Endothelial cell of umbilical vein (primary cell): ENCODE measurements at regions not wholly inside any gene's neighbourhood (a gene's known extent, or its start where the extent isn't known, plus 50 kb on each side); places are given as distances from the start of the nearest gene placed in this dataset.

Experiments used
- BruUV-seq: library from RNA; stranded (reverse); fragments of 400-500 nt; replicated peaks from 2 replicates; lab custom pipeline; 2021; lab: Mats Ljungman, UMichigan
- CTCF ChIA-PET: fragments of 300-600, 350-600 bp; sonication (Branson Sonifier 250); formaldehyde crosslinking; loops from one replicate; lab custom pipeline; 2021; ENCODE audit warnings: antibody characterized with exemption, inconsistent platforms; lab: Charles Lee
- POLR2A ChIA-PET: fragments of 300-600, 350-600 bp; sonication (Branson Sonifier 250); formaldehyde crosslinking; loops from one replicate; lab custom pipeline; 2021; ENCODE audit warnings: antibody characterized with exemption, inconsistent platforms; lab: Charles Lee
- DNase-seq: peaks from one replicate; pipeline ENCODE4 v3.0.0-alpha.2; 2011; ENCODE audit warnings: low read depth, low spot score
- FAIRE-seq: peaks from 2 replicates; lab custom pipeline; 2011; peaks lifted over from hg19 to GRCh38; lab: Jason Lieb, UNC
- H2AFZ ChIP-seq: 2 replicates; pipeline ENCODE4 v1.6.0; 2012; ENCODE audit warnings: low read depth, low read length, control low read depth, inconsistent platforms
- H3K27ac ChIP-seq: 2 replicates; pipeline ENCODE4 v1.5.1; 2011; ENCODE audit warnings: low read depth, mild to moderate bottlenecking, control low read depth, low read length, moderate library complexity; ENCODE audit not compliant: insufficient read depth
- H3K27me3 ChIP-seq, 2 experiments: 2 replicates each; pipeline versions ENCODE4 v1.6.0 to v1.6.1; 2011; ENCODE audit warnings: low read length in 2 of 2, mixed read lengths in 1 of 2; ENCODE audit not compliant: control insufficient read depth in 2 of 2, insufficient read depth in 2 of 2
- H3K36me3 ChIP-seq, 2 experiments: 2 replicates in 1 of 2; 3 replicates in 1 of 2; pipeline ENCODE4 v1.5.1; 2011; ENCODE audit warnings: low read length in 2 of 2, mild to moderate bottlenecking in 1 of 2, moderate library complexity in 1 of 2; ENCODE audit not compliant: control insufficient read depth in 2 of 2, insufficient read depth in 2 of 2; ENCODE audit errors: extremely low read depth in 1 of 2
- H3K4me1 ChIP-seq: 3 replicates; pipeline ENCODE4 v1.5.1; 2011; ENCODE audit warnings: mild to moderate bottlenecking, low read length; ENCODE audit not compliant: control insufficient read depth, insufficient read depth; ENCODE audit errors: extremely low read depth
- H3K4me2 ChIP-seq: 2 replicates; pipeline ENCODE4 v1.6.1; 2011; ENCODE audit warnings: low read length, control low read depth, mixed read lengths; ENCODE audit not compliant: insufficient read depth
- H3K4me3 ChIP-seq, 3 experiments: fragments of 200-600 bp in 1 of 3; sonication (generic), shearing (Covaris generic) in 1 of 3; replicated peaks in 1 of 3; 2 replicates each; pipeline ENCODE4 v1.5.1; 2011 to 2016; ENCODE audit warnings: control low read depth in 3 of 3, low read length in 3 of 3, mild to moderate bottlenecking in 2 of 3, inconsistent platforms in 1 of 3, low read depth in 1 of 3, moderate library complexity in 1 of 3; ENCODE audit not compliant: insufficient read depth in 1 of 3
- H3K79me2 ChIP-seq: 2 replicates; pipeline ENCODE4 v1.6.0; 2012; ENCODE audit warnings: low read length, inconsistent platforms; ENCODE audit not compliant: control insufficient read depth, insufficient read depth
- H3K9ac ChIP-seq: replicated peaks from 2 replicates; pipeline ENCODE3; 2011; ENCODE audit warnings: low read length, control low read depth; ENCODE audit not compliant: insufficient read depth; ENCODE audit errors: extremely low read depth
- H3K9me1 ChIP-seq: replicated peaks from 3 replicates; pipeline ENCODE4 v1.6.0; 2011; ENCODE audit warnings: mild to moderate bottlenecking, low read length; ENCODE audit not compliant: control insufficient read depth, insufficient read depth; ENCODE audit errors: extremely low read depth
- H3K9me3 ChIP-seq: replicated peaks from 2 replicates; pipeline ENCODE4 v1.5.1; 2012; ENCODE audit warnings: low read length, inconsistent platforms; ENCODE audit not compliant: control insufficient read depth, insufficient read depth
- H4K20me1 ChIP-seq: replicated peaks from 2 replicates; pipeline ENCODE3; 2011; ENCODE audit warnings: mild to moderate bottlenecking, low read length; ENCODE audit not compliant: control insufficient read depth, insufficient read depth; ENCODE audit errors: extremely low read depth
- EZH2 ChIP-seq: IDR thresholded peaks from 2 replicates; pipeline ENCODE4 v1.6.1; 2012; ENCODE audit warnings: borderline replicate concordance, low read depth, mild to moderate bottlenecking, moderate library complexity, low read length, inconsistent platforms; ENCODE audit not compliant: severe bottlenecking
- FOS ChIP-seq: IDR thresholded peaks from 2 replicates; pipeline ENCODE4 v1.6.1; 2011; ENCODE audit warnings: mild to moderate bottlenecking, low read length, moderate library complexity, borderline replicate concordance; ENCODE audit not compliant: insufficient read depth
- GATA2 ChIP-seq: IDR thresholded peaks from 2 replicates; pipeline ENCODE4 v1.7.0; 2011; ENCODE audit warnings: low read depth, mild to moderate bottlenecking, moderate library complexity, mixed read lengths, low read length; ENCODE audit not compliant: insufficient read length, insufficient read depth
- JUN ChIP-seq: IDR thresholded peaks from 2 replicates; pipeline ENCODE4 v1.6.1; 2011; ENCODE audit warnings: borderline replicate concordance, low read depth; ENCODE audit not compliant: insufficient read length, insufficient read depth
- MYC ChIP-seq: IDR thresholded peaks from one replicate; pipeline ENCODE4 v1.6.1; 2011; ENCODE audit warnings: mild to moderate bottlenecking, low read depth, low read length
- POLR2A ChIP-seq: IDR thresholded peaks from 2 replicates; pipeline ENCODE4 v1.6.1; 2012; ENCODE audit warnings: low read depth, mild to moderate bottlenecking, control low read depth, low read length
- POLR2AphosphoS5 ChIP-seq: IDR thresholded peaks from 2 replicates; pipeline ENCODE4 v1.6.1; 2012; ENCODE audit warnings: low read depth, mild to moderate bottlenecking, control low read depth, low read length, moderate library complexity; ENCODE audit not compliant: insufficient read depth
- dilution Hi-C: fragments of 300-500 bp; cut with MboI; formaldehyde crosslinking; loops from one replicate; pipeline ENCODE4 v1.15.0; 2019; ENCODE audit warnings: low sequenced_read_pairs; ENCODE audit not compliant: extremely low pct_ligation_motif_present
- intact Hi-C: fragments of 100-400 bp; cut with micrococcal nuclease; formaldehyde crosslinking; loops from one replicate; pipeline ENCODE4 v1.10.0; 2022
- TF ChIP-seq, protein P1 (sequence below), 2 donors: IDR thresholded peaks; 1 replicate in 1 of 2; 2 replicates in 1 of 2; pipeline ENCODE4 v1.5.1; 2011; ENCODE audit warnings: low read length in 2 of 2, mild to moderate bottlenecking in 2 of 2, moderate library complexity in 2 of 2, control low read depth in 1 of 2, inconsistent platforms in 1 of 2, low read depth in 1 of 2; ENCODE audit not compliant: insufficient read depth in 1 of 2; ENCODE audit errors: extremely low read depth in 1 of 2
- TF ChIP-seq, protein P2 (sequence below): IDR thresholded peaks from 2 replicates; pipeline ENCODE4 v1.6.1; 2011; ENCODE audit not compliant: insufficient read depth, insufficient read length

DNA sequence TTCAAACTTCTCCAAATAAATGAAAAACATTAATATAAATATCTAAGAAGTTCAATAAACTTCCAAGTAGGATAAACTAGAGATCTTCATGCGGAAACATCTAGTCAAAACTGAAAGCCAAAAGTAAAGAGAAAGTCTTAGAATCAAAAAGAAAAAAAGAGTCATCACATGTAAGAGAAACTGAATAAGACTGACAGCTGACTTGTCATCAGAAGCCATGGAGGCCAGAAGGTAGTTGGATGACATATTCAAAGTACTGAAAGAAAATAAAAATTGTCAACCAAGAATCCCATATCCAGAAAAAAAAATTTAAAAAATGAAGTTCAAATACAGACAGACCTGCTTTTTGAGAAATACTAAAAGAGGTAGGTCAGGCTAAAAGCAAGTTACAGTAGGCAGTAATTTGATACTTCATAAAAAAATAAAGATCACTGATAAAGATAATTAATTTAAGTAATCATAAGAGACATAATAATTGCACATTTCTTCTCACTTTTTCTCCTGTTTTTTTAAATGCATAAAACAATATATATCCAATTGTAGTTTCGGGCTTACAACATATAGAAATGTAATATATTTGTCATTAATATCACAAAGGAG, 327.6 kb upstream of the PCDH9 start:
- H3K4me3 ChIP-seq, result no peak overlapping the region
- ChIA-PET POLR2A (no interaction called here), CTCF (no interaction called here)
- H3K4me1 ChIP-seq, result no peaks in the 10 kb centered on the region
- DNase-seq, result no peak
- H4K20me1 ChIP-seq, result no peaks in the 10 kb centered on the region
- H2AFZ ChIP-seq, result no peak overlapping the region
- FAIRE-seq, result no peak
- H3K36me3 ChIP-seq, result no peaks in the 10 kb centered on the region
- dilution Hi-C loops, result no loop called here
- no peaks in the 10 kb centered on the region for H3K79me2 ChIP-seq
- intact Hi-C loops, result no loop called here
- no peak overlapping the region for H3K4me2 ChIP-seq
- BruUV-seq, result no TSS peak
- TF ChIP-seq FOS (no peak), EZH2 (no peak), MYC (no peak), POLR2AphosphoS5 (no peak), GATA2 (no peak), POLR2A (no peak), JUN (no peak)
- TF ChIP-seq, protein P1, sequence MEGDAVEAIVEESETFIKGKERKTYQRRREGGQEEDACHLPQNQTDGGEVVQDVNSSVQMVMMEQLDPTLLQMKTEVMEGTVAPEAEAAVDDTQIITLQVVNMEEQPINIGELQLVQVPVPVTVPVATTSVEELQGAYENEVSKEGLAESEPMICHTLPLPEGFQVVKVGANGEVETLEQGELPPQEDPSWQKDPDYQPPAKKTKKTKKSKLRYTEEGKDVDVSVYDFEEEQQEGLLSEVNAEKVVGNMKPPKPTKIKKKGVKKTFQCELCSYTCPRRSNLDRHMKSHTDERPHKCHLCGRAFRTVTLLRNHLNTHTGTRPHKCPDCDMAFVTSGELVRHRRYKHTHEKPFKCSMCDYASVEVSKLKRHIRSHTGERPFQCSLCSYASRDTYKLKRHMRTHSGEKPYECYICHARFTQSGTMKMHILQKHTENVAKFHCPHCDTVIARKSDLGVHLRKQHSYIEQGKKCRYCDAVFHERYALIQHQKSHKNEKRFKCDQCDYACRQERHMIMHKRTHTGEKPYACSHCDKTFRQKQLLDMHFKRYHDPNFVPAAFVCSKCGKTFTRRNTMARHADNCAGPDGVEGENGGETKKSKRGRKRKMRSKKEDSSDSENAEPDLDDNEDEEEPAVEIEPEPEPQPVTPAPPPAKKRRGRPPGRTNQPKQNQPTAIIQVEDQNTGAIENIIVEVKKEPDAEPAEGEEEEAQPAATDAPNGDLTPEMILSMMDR (IDR thresholded peaks at IDR 0.05; ENCODE audit: extremely low read depth in 1 of 2, insufficient read depth in 1 of 2, low read depth in 1 of 2, low read length in 2 of 2), result no peak
- TF ChIP-seq, protein P2, sequence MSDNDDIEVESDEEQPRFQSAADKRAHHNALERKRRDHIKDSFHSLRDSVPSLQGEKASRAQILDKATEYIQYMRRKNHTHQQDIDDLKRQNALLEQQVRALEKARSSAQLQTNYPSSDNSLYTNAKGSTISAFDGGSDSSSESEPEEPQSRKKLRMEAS, result no peak
- no peak overlapping the region for H3K9ac ChIP-seq
- H3K9me3 ChIP-seq, result no peaks in the 10 kb centered on the region
- H3K27me3 ChIP-seq, result no peaks in the 10 kb centered on the region
- no peak overlapping the region for H3K27ac ChIP-seq
- no peaks in the 10 kb centered on the region for H3K9me1 ChIP-seq
